ENCODE measurements at regions not wholly inside any gene's neighbourhood (a gene's known extent, or its start where the extent isn't known, plus 50 kb on each side); places are given as distances from the start of the nearest gene placed in this dataset.

GRCh38 chr13:112165712-112166111 is 98.8 kb downstream of the SOX1 start:
- ATAC-seq (no peak), DNase-seq (no peak)
- Histone ChIP-seq H3K27ac (no peak overlapping the region), H3K4me1 (no peaks in the 10 kb centered on the region), H3K27me3 (ENCODE audit: low read depth) (peaks cover 3% of the 10 kb centered on the region), H3K9me3 (no peaks in the 10 kb centered on the region), H3K4me3 (no peak overlapping the region), H3K36me3 (no peaks in the 10 kb centered on the region)
- intact Hi-C loops (cut with DNase I), result no loop called here
- TF ChIP-seq CTCF (IDR thresholded peaks at IDR 0.05), result no peak

- Histone ChIP-seq H3K27me3 (ENCODE audit: low read depth) (peaks cover 9% of the 10 kb centered on the region), H3K4me1 (no peaks in the 10 kb centered on the region), H3K4me3 (no peak overlapping the region), H3K9me3 (no peaks in the 10 kb centered on the region), H3K36me3 (no peaks in the 10 kb centered on the region), H3K27ac (no peak overlapping the region)
- ATAC-seq (no peak), DNase-seq (no peak)
- intact Hi-C loops (cut with DNase I), result no loop called here
- TF ChIP-seq CTCF (IDR thresholded peaks at IDR 0.05), result no peak
Observed at GRCh38 chr13:112168761-112169160, 101.8 kb downstream of the SOX1 start.

- no peak for TF ChIP-seq CTCF (IDR thresholded peaks at IDR 0.05)
- H3K27me3 ChIP-seq (ENCODE audit: low read depth), result peaks cover 9% of the 10 kb centered on the region
- no peak for DNase-seq
- no peaks in the 10 kb centered on the region for H3K36me3 ChIP-seq
- intact Hi-C loops (cut with DNase I), result no loop called here
- no peak overlapping the region for H3K4me3 ChIP-seq
- peaks cover 5% of the 10 kb centered on the region for H3K9me3 ChIP-seq
- H3K4me1 ChIP-seq, result no peaks in the 10 kb centered on the region
- ATAC-seq, result no peak
- no peak overlapping the region for H3K27ac ChIP-seq
Observed at GRCh38 chr13:112169941-112170822, 103.2 kb downstream of the SOX1 start.

GRCh38 chr13:112170823-112171569 is 104.0 kb downstream of the SOX1 start:
- no peak overlapping the region for H3K27ac ChIP-seq
- no peak for TF ChIP-seq CTCF (IDR thresholded peaks at IDR 0.05)
- H3K4me1 ChIP-seq, result no peaks in the 10 kb centered on the region
- H3K9me3 ChIP-seq, result peaks cover 5% of the 10 kb centered on the region
- intact Hi-C loops (cut with DNase I), result no loop called here
- ATAC-seq (no peak), DNase-seq (no peak)
- H3K36me3 ChIP-seq, result no peaks in the 10 kb centered on the region
- peaks cover 9% of the 10 kb centered on the region for H3K27me3 ChIP-seq (ENCODE audit: low read depth)
- H3K4me3 ChIP-seq, result no peak overlapping the region

- Histone ChIP-seq H3K4me3 (no peak overlapping the region), H3K36me3 (no peaks in the 10 kb centered on the region), H3K27me3 (ENCODE audit: low read depth) (peaks cover 9% of the 10 kb centered on the region), H3K9me3 (peaks cover 5% of the 10 kb centered on the region), H3K27ac (no peak overlapping the region), H3K4me1 (no peaks in the 10 kb centered on the region)
- DNase-seq (no peak), ATAC-seq (no peak)
- no peak for TF ChIP-seq CTCF (IDR thresholded peaks at IDR 0.05)
- intact Hi-C loops (cut with DNase I), result no loop called here
Observed at GRCh38 chr13:112171570-112171965, 104.6 kb downstream of the SOX1 start.
